ENCODE measurements at regions not wholly inside any gene's neighbourhood (a gene's known extent, or its start where the extent isn't known, plus 50 kb on each side); places are given as distances from the start of the nearest gene placed in this dataset.
"Not testable (repeated sequence)": the region's sequence is repeated elsewhere in the genome, so short reads cannot be mapped to it uniquely, and the experiment has no call there.

DNA sequence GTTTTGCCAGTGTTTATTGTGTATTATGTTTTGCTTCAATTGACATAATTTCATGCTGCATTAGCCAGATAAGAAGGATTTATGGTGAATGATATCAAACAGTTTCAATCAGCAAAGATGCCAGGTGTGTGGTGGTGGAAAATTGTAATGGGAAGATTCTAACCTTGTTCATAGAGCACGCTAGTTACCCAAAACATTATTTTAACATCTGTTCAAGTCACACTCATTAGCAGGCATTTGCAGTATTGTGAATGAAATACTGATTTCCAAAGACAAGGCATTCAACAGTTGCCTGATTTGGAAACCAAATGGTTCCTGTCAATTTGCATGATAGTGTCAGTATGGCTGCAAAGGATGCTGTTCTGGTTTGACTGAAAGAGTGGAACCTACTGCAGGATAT, 129.7 kb downstream of the EPC1 start:
- Mint-ChIP-seq H3K27me3 (ENCODE audit: insufficient read depth, unreplicated experiment) (no peaks in the 10 kb centered on the region), H3K9me3 (ENCODE audit: unreplicated experiment) (peaks cover 10% of the 10 kb centered on the region), H3K27ac (ENCODE audit: low read depth, unreplicated experiment) (no peak overlapping the region), H3K4me1 (ENCODE audit: insufficient read depth, unreplicated experiment) (no peaks in the 10 kb centered on the region), H3K36me3 (ENCODE audit: insufficient read depth, unreplicated experiment) (no peaks in the 10 kb centered on the region), H3K4me3 (ENCODE audit: unreplicated experiment) (no peak overlapping the region)
- intact Hi-C loops (cut with micrococcal nuclease): no loop called here
- ChIA-PET POLR2A (no interaction called here), CTCF (no interaction called here)
- TF ChIP-seq, protein P1, sequence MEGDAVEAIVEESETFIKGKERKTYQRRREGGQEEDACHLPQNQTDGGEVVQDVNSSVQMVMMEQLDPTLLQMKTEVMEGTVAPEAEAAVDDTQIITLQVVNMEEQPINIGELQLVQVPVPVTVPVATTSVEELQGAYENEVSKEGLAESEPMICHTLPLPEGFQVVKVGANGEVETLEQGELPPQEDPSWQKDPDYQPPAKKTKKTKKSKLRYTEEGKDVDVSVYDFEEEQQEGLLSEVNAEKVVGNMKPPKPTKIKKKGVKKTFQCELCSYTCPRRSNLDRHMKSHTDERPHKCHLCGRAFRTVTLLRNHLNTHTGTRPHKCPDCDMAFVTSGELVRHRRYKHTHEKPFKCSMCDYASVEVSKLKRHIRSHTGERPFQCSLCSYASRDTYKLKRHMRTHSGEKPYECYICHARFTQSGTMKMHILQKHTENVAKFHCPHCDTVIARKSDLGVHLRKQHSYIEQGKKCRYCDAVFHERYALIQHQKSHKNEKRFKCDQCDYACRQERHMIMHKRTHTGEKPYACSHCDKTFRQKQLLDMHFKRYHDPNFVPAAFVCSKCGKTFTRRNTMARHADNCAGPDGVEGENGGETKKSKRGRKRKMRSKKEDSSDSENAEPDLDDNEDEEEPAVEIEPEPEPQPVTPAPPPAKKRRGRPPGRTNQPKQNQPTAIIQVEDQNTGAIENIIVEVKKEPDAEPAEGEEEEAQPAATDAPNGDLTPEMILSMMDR (IDR thresholded peaks at IDR 0.05; ENCODE audit: unreplicated experiment): no peak
- DNase-seq (ENCODE audit: unreplicated experiment): no peak
- no TSS peak for BruUV-seq (replicated peaks)

DNA sequence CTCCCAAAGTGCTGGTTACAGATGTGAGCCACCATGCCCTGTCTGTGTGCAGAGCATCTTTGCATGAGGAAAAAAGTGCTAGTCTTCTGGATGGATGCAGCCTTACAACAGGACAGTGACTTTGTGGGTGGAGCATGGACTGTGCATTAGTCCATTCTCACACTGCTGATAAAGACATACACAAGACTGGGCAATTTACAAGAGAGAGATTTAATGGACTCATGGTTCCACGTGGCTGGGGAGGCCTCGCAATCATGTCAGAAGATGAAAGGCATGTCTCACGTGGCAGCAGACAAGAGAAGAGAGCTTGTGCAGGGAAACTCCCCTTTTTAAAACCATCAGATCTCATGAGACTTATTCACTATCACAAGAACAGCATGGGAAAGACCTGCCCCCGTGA, 133.1 kb downstream of the EPC1 start:
- POLR2A ChIA-PET; BruUV-seq (replicated peaks); H3K27me3 Mint-ChIP-seq (ENCODE audit: insufficient read depth, unreplicated experiment); H3K4me3 Mint-ChIP-seq (ENCODE audit: unreplicated experiment); DNase-seq (ENCODE audit: unreplicated experiment); H3K27ac Mint-ChIP-seq (ENCODE audit: low read depth, unreplicated experiment); H3K9me3 Mint-ChIP-seq (ENCODE audit: unreplicated experiment); H3K4me1 Mint-ChIP-seq (ENCODE audit: insufficient read depth, unreplicated experiment); H3K36me3 Mint-ChIP-seq (ENCODE audit: insufficient read depth, unreplicated experiment): not testable (repeated sequence)
- intact Hi-C loops (cut with micrococcal nuclease): loop anchor here (5.0 kb wide), 1 partner anchor 133 kb away; the partner anchor contains the start of gene EPC1
- CTCF ChIA-PET: interaction anchor here (0.6 to 1.0 kb wide), 2 partner anchors 9 to 1186 kb away, joined by 3 read pairs; no protein-coding TSS in a partner anchor

DNA sequence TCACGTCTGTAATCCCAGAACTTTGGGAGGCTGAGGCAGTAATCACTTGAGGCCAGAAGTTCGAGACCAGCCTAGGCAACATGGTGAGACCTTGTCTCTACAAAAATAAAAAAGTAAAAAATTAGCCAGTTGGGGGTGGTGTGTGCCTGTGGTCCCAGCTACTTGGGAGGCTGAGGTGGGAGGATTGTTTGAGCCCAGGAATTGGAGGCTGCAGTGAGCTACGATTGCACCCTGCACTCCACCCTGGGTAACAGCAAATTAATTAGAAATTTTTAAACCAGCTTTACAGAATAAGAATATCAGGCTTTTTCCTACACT, 136.0 kb downstream of the EPC1 start:
- TF ChIP-seq, protein P1 (IDR thresholded peaks at IDR 0.05; ENCODE audit: unreplicated experiment): no peak
- Mint-ChIP-seq H3K4me3 (ENCODE audit: unreplicated experiment) (no peak overlapping the region), H3K4me1 (ENCODE audit: insufficient read depth, unreplicated experiment) (no peaks in the 10 kb centered on the region), H3K9me3 (ENCODE audit: unreplicated experiment) (no peaks in the 10 kb centered on the region), H3K36me3 (ENCODE audit: insufficient read depth, unreplicated experiment) (no peaks in the 10 kb centered on the region), H3K27me3 (ENCODE audit: insufficient read depth, unreplicated experiment) (no peaks in the 10 kb centered on the region), H3K27ac (ENCODE audit: low read depth, unreplicated experiment) (no peak overlapping the region)
- POLR2A ChIA-PET: interaction anchor here (0.8 to 0.9 kb wide), 2 partner anchors 11 to 61 kb away, joined by 3 to 4 read pairs; no protein-coding TSS in a partner anchor
- CTCF ChIA-PET: interaction anchor here (0.6 to 2.1 kb wide), 10 partner anchors 9 to 349 kb away, joined by 3 to 9 read pairs (median 5); no protein-coding TSS in a partner anchor
- intact Hi-C loops (cut with micrococcal nuclease): loop anchor here (5.0 kb wide), 1 partner anchor 136 kb away; the partner anchor contains the start of gene EPC1
- no peak for DNase-seq (ENCODE audit: unreplicated experiment)
- no TSS peak for BruUV-seq (replicated peaks)

- no peaks in the 10 kb centered on the region for H3K27me3 Mint-ChIP-seq (ENCODE audit: insufficient read depth, unreplicated experiment)
- no peak overlapping the region for H3K27ac Mint-ChIP-seq (ENCODE audit: low read depth, unreplicated experiment)
- POLR2A ChIA-PET: interaction anchor here (0.8 to 0.9 kb wide), 2 partner anchors 11 to 61 kb away, joined by 3 to 4 read pairs; no protein-coding TSS in a partner anchor
- BruUV-seq (replicated peaks): no TSS peak
- CTCF ChIA-PET: interaction anchor here (0.6 to 2.1 kb wide), 12 partner anchors 8 to 349 kb away, joined by 3 to 9 read pairs (median 5); no protein-coding TSS in a partner anchor
- H3K4me1 Mint-ChIP-seq (ENCODE audit: insufficient read depth, unreplicated experiment): peaks cover 4% of the 10 kb centered on the region
- H3K4me3 Mint-ChIP-seq (ENCODE audit: unreplicated experiment): no peak overlapping the region
- peak; percentile 63 for DNase-seq (ENCODE audit: unreplicated experiment)
- no peaks in the 10 kb centered on the region for H3K9me3 Mint-ChIP-seq (ENCODE audit: unreplicated experiment)
- TF ChIP-seq, protein P1 (IDR thresholded peaks at IDR 0.05; ENCODE audit: unreplicated experiment): peak; percentile 33
- no peaks in the 10 kb centered on the region for H3K36me3 Mint-ChIP-seq (ENCODE audit: insufficient read depth, unreplicated experiment)
- intact Hi-C loops (cut with micrococcal nuclease): loop anchor here (5.0 kb wide), 1 partner anchor 137 kb away; the partner anchor contains the start of gene EPC1
Measured at GRCh38 chr10:32210306-32211045, 136.5 kb downstream of the EPC1 start.

GRCh38 chr10:32208005-32208404, 139.0 kb downstream of the EPC1 start:
- POLR2A ChIA-PET; CTCF ChIA-PET; H3K27ac Mint-ChIP-seq (ENCODE audit: low read depth, unreplicated experiment); H3K9me3 Mint-ChIP-seq (ENCODE audit: unreplicated experiment); H3K4me3 Mint-ChIP-seq (ENCODE audit: unreplicated experiment); BruUV-seq (replicated peaks); H3K36me3 Mint-ChIP-seq (ENCODE audit: insufficient read depth, unreplicated experiment); H3K4me1 Mint-ChIP-seq (ENCODE audit: insufficient read depth, unreplicated experiment); DNase-seq (ENCODE audit: unreplicated experiment); H3K27me3 Mint-ChIP-seq (ENCODE audit: insufficient read depth, unreplicated experiment): not testable (repeated sequence)
- intact Hi-C loops (cut with micrococcal nuclease): loop anchor here (5.0 to 10.0 kb wide), 2 partner anchors 166 to 373 kb away; no protein-coding TSS in a partner anchor

Data from MCF 10A (cell line).